ENCODE measurements at regions not wholly inside any gene's neighbourhood (a gene's known extent, or its start where the extent isn't known, plus 50 kb on each side); places are given as distances from the start of the nearest gene placed in this dataset.

DNA sequence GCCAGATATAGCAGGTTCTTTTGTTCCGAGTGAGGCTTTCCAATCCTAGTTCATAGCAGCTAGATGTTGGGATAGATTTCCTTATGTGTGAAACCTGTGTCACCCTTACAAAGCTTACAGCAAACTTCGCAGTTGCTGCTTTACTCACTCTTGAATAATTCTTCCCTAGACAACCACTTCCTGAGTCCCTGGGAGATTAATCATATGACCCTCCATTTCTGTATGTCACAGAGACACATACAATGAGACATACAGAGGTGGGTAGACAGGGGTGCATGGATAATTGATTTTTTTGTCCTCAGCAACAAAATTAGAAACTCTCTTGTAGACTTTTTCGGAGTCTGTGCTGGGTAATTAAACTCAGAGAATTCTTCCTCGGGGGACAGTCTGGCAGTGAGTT, 163.2 kb downstream of the NSUN3 start:
- H3K9me3 ChIP-seq (ENCODE audit: control insufficient read depth, insufficient read depth, low read length), result no peaks in the 10 kb centered on the region
- H3K27me3 ChIP-seq (ENCODE audit: control insufficient read depth, insufficient read depth, low read length), result no peaks in the 10 kb centered on the region
- no peaks in the 10 kb centered on the region for H3K4me1 ChIP-seq (ENCODE audit: control insufficient read depth, insufficient read depth, low read length)
- ATAC-seq, result no peak
- TF ChIP-seq, protein P1, sequence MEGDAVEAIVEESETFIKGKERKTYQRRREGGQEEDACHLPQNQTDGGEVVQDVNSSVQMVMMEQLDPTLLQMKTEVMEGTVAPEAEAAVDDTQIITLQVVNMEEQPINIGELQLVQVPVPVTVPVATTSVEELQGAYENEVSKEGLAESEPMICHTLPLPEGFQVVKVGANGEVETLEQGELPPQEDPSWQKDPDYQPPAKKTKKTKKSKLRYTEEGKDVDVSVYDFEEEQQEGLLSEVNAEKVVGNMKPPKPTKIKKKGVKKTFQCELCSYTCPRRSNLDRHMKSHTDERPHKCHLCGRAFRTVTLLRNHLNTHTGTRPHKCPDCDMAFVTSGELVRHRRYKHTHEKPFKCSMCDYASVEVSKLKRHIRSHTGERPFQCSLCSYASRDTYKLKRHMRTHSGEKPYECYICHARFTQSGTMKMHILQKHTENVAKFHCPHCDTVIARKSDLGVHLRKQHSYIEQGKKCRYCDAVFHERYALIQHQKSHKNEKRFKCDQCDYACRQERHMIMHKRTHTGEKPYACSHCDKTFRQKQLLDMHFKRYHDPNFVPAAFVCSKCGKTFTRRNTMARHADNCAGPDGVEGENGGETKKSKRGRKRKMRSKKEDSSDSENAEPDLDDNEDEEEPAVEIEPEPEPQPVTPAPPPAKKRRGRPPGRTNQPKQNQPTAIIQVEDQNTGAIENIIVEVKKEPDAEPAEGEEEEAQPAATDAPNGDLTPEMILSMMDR (IDR thresholded peaks at IDR 0.05), result no peak
- no peak for DNase-seq
- H3K36me3 ChIP-seq (ENCODE audit: control insufficient read depth, insufficient read depth, low read length), result no peaks in the 10 kb centered on the region
- H3K4me3 Mint-ChIP-seq, result no peak overlapping the region
- H3K36me3 Mint-ChIP-seq, result no peaks in the 10 kb centered on the region
- H3K9me3 Mint-ChIP-seq, result peaks cover 2 to 12% of the 10 kb centered on the region in 2 donors
- no peak overlapping the region for H3K4me3 ChIP-seq (ENCODE audit: low read length)
- no peaks in the 10 kb centered on the region for H3K4me1 Mint-ChIP-seq
- no peak overlapping the region for H3K27ac ChIP-seq (ENCODE audit: low read length)
- no peaks in the 10 kb centered on the region for H3K27me3 Mint-ChIP-seq (ENCODE audit: low read depth in 2 of 2)
- WGBS (ENCODE audit: insufficient coverage), result 80% methylated on average over 1 of the region's 4 CpGs
- intact Hi-C loops (cut with micrococcal nuclease), result no loop called here
- H3K27ac Mint-ChIP-seq, result no peak overlapping the region

DNA sequence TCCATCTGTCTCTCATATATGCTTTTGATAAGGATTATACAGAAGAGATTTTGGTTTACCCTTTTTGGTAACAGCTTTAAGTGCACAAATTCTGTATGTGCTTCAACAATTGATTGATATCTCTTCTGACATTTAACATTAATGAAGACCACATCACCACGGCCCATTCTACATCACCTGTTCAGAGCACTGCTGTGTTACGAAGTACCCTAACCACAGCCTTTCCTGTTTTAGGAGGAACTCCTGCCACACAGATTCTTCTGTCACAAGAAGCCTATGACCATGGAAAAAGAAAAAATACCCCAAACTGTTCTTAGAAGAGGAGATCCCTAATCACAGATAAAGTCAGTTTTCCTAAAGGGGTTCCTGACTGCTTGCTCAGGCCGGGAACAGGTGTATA, 170.1 kb downstream of the NSUN3 start:
- no peaks in the 10 kb centered on the region for H3K4me1 ChIP-seq (ENCODE audit: control insufficient read depth, insufficient read depth, low read length)
- intact Hi-C loops (cut with micrococcal nuclease), result no loop called here
- Mint-ChIP-seq H3K36me3 (no peaks in the 10 kb centered on the region), H3K27ac (no peak overlapping the region), H3K9me3 (peaks cover 0 to 2% of the 10 kb centered on the region in 2 donors), H3K4me3 (no peak overlapping the region), H3K4me1 (no peaks in the 10 kb centered on the region), H3K27me3 (ENCODE audit: low read depth in 2 of 2) (no peaks in the 10 kb centered on the region)
- no peaks in the 10 kb centered on the region for H3K9me3 ChIP-seq (ENCODE audit: control insufficient read depth, insufficient read depth, low read length)
- 6% methylated on average over 3 of the region's 3 CpGs for WGBS (ENCODE audit: insufficient coverage)
- ATAC-seq (no peak), DNase-seq (no peak)
- H3K4me3 ChIP-seq (ENCODE audit: low read length), result no peak overlapping the region
- H3K27ac ChIP-seq (ENCODE audit: low read length), result no peak overlapping the region
- no peaks in the 10 kb centered on the region for H3K36me3 ChIP-seq (ENCODE audit: control insufficient read depth, insufficient read depth, low read length)
- H3K27me3 ChIP-seq (ENCODE audit: control insufficient read depth, insufficient read depth, low read length), result no peaks in the 10 kb centered on the region
- TF ChIP-seq, protein P1 (IDR thresholded peaks at IDR 0.05), result no peak

DNA sequence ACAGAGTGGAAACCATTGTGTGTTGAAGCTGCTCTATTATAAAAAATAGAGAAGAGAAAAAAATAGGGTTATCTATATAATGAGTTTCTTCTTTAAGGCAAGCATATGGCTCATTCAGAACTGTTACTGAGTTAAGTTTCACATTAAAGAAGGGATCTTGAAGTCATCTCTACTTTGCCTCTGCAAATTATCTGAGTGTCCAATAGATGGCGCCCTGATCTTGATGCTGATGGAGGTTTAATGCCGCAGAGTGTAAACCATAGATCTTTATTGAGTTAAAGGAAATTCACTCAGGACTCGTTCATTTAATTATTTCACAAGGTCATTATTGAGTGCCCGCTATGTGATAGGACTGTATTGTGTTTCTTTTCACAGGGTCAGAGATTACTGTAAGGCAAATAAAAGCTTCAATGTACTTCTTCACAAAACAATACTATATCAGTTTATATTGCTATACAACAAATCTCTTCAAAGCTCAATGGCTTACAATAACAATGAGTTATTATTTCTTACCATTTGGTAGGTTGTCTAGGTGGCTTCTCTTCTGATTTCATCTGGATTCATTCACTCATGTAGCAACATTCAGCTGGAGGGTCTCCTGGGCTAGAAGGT, 171.4 kb downstream of the NSUN3 start:
- ATAC-seq, result no peak
- H3K27me3 Mint-ChIP-seq (ENCODE audit: low read depth in 2 of 2), result no peaks in the 10 kb centered on the region
- WGBS (ENCODE audit: insufficient coverage), result 49% methylated on average over 3 of the region's 4 CpGs

More for the DNA sequence above, 171.4 kb downstream of the NSUN3 start:
- H3K4me3 ChIP-seq (ENCODE audit: low read length), result no peak overlapping the region
- H3K4me1 ChIP-seq (ENCODE audit: control insufficient read depth, insufficient read depth, low read length), result no peaks in the 10 kb centered on the region
- H3K9me3 ChIP-seq (ENCODE audit: control insufficient read depth, insufficient read depth, low read length), result no peaks in the 10 kb centered on the region
- H3K27me3 ChIP-seq (ENCODE audit: control insufficient read depth, insufficient read depth, low read length), result no peaks in the 10 kb centered on the region
- Mint-ChIP-seq H3K4me3 (no peak overlapping the region), H3K27ac (no peak overlapping the region), H3K4me1 (no peaks in the 10 kb centered on the region), H3K9me3 (peaks cover 2 to 3% of the 10 kb centered on the region in 2 donors), H3K36me3 (no peaks in the 10 kb centered on the region)
- H3K27ac ChIP-seq (ENCODE audit: low read length), result no peak overlapping the region
- DNase-seq, result peak in 1 of 2 donors; percentile 7
- intact Hi-C loops (cut with micrococcal nuclease), result no loop called here
- TF ChIP-seq, protein P1 (IDR thresholded peaks at IDR 0.05), result no peak
- no peaks in the 10 kb centered on the region for H3K36me3 ChIP-seq (ENCODE audit: control insufficient read depth, insufficient read depth, low read length)

Data from natural killer cell (primary cell).